Neural progenitor cell (in vitro differentiated cells): ENCODE measurements at regions not wholly inside any gene's neighbourhood (a gene's known extent, or its start where the extent isn't known, plus 50 kb on each side); places are given as distances from the start of the nearest gene placed in this dataset.

Experiments used
- CTCF ChIP-seq: fragments of 200-600 bp; sonication (generic); IDR thresholded peaks from 2 replicates; pipeline ENCODE4 v1.5.1; 2017; ENCODE audit warnings: antibody characterized with exemption, mild to moderate bottlenecking
- EZH2 ChIP-seq: fragments of 200-600 bp; sonication (generic); IDR thresholded peaks from 2 replicates; pipeline ENCODE4 v1.6.1; 2017; ENCODE audit warnings: antibody characterized with exemption, mild to moderate bottlenecking, moderate library complexity

GRCh38 chr2:77633601-77634000 lies 111.4 kb upstream of the LRRTM4 start:
- TF ChIP-seq CTCF (no peak), EZH2 (no peak)
